Dermis microvascular lymphatic vessel endothelial cell (primary cell): ENCODE measurements at regions not wholly inside any gene's neighbourhood (a gene's known extent, or its start where the extent isn't known, plus 50 kb on each side); places are given as distances from the start of the nearest gene placed in this dataset.

Experiments used
- DNase-seq, 2 donors: peaks; one replicate each; pipeline versions ENCODE4 v3.0.0 to v3.0.0-alpha.2; 2010; ENCODE audit warnings: low read depth in 2 of 2

DNA sequence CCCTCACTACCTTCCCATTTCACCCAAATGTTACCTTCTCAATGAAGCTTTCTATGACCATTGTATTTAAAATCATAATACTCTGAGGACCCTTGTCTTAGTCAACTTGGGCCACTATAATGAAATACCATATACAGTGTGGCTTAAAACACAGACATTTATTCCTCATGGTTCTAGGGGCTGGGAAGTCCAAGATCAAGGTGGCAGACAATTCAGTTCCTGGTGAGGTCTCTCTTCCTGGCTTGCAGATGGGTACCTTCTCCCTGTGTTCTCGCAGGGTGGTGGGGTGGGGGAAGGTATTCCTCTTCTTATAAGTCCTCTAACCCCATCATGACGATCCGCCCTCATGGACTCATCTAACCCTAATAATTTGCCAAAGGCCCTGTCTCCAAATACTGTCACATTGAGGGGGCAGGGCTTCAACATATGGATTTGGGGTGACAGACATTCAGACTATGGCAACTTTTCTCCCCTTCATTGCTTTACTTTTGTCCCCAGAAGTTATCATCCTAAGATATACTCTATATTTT, 163.7 kb upstream of the PWP1 start:
- no peak for DNase-seq

DNA sequence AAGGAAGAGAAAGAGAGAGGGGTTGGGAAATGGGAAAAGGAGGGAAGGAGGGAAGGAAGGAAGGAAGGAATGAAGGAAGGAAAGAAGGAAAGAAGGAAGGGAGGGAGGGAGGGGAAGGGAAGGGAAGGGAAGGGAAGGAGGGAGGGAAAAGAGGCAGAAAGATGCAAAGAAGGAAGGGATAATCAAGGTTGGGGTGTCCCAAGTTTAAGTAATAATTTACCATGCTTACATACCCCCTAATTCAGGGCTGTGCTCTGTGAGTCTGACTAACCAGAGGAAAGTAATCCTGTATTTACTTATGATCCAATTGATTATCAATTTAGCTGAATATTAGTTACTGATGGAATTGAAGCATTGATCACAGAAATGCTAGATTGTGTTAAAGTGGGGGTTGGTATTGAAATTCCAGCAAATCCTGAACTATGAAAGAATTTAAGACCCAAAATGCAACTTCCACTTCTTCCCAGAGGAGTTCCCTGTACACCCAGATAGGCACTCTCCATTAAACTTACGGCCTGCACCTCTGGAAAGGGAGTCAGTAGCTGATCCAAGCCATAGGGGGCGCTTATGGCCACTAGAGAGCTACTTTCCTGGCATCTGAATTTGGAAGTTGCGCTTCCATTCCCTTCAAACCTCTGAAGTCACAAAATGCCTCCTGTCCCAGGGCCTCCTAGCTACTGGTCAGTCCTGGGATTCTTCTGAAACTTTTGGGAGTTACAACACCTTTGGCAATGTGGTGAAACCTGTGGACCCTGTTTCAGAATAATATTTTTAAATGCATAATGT, 162.7 kb upstream of the PWP1 start:
- no peak for DNase-seq

DNA sequence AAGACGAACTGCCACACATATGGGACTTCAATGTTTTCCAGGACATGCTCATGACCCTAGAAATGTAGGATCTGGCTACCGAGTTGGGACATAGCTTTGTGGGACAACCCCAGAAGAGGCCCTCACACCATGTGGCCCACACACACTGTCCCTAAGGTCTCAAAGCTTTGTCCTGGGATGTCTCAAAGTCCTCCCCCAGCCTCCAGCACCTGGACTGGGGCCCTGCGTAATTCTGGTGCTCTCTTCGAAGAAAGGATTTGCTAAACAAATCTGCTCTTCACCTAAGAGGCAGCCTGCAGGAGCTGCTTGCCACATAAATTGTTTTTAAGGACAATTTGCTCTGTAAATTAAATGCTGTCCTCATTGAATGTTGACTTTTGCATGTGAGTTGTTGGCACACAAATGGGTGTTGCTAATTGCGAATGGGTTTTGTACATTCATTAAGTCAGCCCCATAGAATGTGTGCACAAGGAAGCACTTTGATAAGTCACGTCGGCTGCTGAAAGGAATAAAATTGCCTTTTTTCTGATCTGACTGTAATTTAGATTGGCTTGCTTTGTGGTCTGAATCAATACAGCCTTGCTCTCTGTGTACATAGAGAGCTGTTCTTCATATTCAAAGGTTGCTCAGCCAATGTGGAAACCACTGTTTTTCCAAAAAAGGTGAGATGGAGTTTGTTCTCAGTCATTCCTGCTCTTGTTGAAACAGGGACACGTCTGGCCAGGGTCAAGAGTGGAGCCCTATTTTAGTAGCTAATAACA, 161.6 kb upstream of the PWP1 start:
- no peak for DNase-seq

DNA sequence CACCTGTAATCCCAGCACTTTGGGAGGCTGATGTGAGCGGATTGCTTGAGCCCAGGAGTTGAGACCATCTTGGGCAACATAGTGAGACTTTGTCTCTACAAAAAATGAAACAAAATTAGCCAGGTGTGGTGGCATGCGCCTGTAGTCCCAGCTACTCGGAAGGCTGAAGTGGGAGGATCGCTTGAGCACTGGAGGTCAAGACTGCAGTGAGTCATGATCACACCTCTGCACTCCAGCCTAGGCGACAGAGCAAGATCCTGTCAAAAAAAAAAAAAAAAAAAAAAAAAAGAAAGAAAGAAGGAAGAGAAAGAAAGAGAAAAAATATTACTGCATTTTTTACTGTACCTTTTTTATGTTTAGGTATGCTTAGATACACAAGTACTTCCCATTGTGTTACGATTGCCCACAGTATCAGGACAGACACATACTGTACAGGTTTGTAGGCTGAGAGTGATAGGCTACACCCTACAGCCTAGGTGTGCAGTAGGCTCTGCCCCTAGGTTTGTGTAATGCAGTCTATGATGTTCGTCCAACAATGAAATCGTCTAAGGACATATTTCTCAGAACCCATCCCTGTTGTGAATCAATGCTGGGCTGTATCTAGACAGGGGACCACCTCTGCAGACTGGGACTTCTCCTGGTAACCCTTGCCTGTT, 160.4 kb upstream of the PWP1 start:
- no peak for DNase-seq

DNA sequence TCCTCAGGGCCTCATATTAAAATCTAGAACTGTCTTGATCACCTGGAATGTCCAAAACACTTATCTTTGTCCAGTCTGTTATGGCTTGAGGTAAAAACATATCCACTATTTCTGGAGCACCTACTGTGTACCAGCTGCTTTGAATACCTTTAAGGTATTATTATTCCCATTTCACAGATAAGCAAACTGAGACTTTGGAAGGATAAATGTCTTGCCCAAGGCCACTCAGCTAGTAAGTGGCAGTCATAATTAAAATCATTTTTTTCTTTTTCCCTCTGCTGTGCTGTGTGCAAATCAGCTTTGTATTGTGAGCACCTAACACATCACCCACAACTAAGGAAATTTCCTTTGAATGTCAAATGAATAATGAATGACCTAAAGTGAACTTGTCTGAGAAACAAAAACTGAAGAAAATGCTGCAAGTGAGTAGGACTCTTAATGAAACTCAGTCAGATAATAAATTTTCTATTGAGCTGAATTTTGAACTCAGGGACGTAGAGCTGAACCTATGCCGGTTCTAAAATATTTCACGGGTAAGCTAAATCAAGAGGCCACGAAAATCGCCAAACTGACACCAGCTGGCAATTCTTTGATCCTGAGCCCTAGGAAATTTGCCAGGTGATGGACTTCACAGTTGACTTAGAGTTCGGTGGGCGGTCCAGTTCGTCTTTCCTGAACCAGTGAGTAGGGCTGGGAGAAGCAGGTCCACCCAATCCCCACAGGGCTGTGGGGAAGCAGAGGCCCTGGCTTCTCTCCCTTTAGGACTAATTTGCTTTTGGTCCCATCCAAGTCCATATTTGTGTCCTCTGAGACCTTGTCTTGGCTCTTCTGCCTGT, 159.7 kb upstream of the PWP1 start:
- no peak for DNase-seq

DNA sequence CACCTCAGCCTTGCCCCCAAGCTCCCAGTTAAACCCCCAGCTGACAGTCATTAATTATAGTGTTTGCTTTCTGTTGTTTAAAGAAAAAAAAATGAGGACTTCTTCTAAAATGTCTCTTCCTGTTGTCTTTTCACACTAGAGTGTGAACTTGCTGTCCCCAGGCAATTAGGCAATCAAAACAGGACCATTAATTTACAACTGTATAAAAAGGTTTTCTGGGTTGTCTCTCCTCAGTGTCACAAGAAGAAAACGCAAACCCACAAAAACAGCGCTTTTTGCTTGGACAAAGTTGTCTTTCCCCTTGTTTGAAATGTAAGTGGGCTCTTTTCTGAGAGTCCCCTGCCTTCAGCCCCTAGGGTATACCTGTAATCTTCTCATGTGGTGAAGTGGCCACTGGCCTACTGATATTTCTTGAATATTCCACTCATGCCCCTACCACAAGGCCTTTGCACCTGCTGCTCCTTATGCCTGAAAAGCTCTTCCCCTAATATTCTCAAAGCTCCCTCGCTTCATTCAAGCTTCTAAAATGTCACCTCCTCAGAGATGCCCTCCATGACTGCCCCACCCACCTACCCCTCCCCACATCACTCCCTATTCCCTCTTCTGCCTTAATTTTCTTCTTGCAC, 158.9 kb upstream of the PWP1 start:
- DNase-seq: no peak

DNA sequence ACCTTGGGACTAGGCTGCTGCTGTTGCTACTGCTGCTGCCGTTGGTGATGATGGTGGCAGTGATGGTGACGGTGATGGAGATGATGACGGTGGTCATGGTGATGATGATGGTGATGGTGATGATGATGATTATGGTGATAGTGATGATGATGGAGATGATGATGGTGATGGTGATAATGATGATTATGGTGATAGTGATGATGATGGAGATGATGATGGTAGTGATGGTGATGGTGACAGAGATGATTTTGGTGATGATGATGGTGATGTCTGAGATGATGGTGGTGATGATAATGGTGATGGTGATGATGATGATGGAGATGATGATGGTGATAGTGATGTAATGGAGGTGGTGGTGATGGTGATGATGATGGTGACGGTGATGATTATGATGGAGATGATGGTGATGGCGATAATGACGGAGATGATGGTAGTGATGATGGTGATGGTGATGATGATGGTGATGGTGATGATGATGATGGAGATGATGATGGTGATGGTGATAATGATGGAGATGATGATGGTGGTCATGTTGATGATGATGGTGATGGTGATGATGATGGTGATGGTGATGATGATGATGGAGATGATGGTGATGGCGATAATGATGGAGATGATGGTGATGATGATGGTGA, 156.8 kb upstream of the PWP1 start:
- DNase-seq: no peak

DNA sequence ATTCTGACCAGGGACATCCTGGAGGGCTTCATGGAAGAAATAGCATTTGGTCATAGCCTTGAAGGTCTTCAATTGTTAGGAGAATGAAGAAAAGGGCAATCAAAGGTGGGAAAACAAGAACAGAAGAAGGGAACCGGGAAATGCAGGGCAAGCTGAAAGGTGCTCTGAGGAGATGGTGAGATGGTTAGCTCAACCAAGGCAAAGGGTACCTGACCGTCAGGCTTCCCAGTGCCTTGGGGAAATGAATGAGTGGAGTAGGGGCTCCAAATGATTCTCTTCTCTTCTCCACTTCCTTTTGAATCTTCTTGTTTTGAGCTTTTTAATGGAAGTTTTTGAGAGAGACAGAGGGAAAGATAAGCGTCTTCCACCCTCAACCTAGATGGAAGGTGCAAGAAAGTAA, 155.6 kb upstream of the PWP1 start:
- no peak for DNase-seq

DNA sequence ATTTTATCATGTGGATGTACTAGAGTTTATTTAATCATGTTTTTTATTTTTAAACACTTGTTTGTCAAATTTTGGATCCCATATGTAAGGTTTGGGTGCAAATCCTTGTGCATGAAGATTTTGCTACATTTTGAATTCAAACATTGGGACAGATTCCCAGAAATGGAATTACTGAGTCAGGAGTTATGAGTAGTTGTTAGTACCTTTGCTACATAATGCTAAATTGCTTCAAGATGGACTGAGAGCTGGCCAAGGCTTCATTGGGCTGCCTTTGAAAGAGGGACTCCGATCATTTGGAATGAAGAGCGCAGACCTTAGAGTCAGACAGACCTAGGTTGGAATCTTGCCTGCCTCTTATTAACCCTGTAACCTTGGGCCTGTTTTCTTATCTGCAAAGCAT, 154.9 kb upstream of the PWP1 start:
- no peak for DNase-seq

DNA sequence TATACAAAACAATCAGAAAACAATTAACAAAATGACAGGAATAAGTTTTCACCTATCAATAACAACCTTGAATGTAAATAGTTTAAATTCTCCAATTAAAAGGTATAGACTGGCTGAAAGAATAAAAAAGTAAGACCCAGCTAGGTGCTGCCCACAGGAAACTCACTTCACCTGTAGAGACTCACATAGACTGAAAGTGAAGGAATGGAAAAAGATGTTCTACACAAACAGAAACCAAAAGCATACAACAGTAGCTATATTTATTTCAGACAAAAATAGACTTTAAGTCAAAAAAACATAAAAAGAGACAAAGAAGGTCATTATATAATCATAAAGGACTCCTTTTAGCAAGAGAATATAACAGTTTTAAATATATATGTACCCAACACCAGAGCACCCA, 152.4 kb upstream of the PWP1 start:
- DNase-seq: no peak

DNA sequence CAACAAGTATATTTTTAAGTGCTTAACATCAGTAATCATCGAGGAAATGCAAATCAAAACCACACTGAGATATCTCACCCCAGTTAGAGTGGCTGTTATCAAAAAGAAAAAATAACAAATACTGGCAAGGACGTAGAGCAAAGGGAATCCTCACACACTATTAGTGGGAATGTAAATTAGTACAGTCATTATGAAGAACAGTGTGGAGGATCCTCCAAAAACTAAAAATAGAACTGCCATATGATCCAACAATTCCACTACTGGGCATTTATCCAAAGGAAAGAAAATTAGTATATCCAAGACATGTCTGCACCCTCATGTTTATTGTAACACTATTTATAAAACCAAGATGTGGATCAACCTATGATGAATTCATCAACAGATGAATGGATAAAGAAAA, 149.0 kb upstream of the PWP1 start:
- DNase-seq: no peak

DNA sequence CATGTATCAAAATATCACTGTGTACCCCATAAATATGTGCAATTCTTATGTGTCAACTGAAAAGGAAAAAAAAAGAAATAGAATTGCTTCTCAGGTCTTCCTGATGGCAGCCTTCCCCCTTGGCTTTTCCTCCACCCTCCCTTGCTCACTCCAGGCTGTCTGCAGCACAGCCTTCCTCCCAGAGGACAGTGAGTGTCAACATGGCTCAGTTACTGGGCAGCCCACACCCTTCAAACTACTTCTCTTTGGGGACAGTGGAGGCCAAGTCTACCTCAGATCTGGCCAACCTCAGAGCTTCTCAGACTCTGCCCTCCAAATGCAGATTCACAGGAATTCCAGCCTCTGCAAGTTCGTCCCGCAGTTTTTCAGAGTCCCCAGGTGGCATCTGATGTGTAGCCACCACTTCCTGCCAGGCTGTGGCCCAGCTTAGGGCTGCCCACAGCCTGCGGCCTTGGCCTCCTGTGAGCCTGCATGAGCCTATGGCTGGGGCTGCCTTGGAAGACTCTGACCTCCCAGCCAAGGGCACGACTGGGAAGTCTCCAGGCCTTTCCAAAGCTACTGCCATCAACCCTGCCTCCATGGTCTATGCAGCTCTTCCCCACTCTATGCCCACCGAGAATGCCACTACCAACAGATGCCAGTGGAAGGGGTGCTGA, 148.0 kb upstream of the PWP1 start:
- no peak for DNase-seq

DNA sequence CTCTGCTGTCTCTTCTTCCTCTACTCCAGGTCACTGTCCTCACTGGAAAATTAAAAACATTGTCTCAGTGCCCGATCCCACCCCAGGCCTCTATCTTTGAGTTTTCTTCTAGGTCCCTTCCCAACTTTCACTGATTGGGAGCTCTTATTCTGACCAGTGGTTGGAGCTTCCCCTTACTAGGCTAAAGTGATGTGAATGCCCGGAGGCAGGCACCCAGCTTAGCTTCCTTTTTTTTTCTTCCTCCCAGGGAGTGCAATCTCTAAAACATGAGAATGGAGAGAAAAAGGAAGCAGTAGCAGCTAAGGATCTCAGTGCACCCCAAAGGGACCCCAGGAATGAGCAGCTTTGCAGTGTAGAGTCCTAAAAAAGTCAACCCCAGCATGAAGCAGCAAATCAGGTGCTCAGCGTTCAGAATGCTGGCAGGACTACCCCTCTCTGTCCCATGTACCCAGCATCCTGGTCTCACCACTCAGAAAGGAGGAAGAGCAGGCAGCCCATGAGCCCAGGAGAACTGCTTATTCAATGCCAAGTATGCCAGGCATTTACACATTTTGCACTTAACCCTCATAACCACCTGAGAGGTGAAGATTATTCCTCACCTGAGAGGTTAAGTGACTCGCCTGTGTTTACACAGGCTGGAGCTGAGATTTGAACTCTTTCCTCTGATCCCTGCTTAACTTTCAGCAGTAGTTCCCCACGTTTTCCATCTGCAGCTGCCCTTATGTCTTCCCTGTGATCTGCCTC, 146.2 kb upstream of the PWP1 start:
- DNase-seq: no peak

DNA sequence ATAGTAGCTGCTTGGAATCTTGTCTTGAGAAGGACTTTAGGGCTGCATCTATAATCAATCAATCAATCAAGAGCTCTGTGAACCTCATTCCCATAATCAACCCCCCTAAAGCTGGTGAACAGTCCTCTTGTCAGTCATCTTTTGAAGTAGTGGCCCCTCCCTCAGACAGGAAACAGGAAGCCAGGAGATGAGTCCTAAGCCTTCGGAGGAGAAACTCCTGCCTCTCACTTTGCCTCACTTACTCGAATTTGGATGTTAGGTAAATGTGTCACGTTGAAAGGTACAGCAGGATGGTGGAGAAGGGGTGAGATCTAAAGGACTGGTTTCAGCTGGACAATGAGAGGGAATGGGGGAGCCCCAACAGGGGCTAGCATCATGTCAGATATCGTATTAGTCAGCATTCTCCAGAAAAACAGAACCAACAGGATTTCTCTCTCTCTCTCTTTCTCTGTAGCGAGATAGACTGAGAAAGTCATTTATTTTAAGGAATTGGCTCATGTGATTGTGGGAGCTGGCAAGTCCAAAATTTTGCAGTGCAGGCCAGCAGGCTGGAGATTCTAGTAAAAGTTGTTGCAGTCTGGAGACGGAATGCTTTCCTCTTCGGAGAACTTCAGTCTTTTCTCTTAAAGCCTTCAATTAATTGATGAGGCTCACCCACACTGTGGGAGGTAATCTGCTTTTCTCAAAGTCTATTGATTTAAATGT, 144.4 kb upstream of the PWP1 start:
- no peak for DNase-seq

DNA sequence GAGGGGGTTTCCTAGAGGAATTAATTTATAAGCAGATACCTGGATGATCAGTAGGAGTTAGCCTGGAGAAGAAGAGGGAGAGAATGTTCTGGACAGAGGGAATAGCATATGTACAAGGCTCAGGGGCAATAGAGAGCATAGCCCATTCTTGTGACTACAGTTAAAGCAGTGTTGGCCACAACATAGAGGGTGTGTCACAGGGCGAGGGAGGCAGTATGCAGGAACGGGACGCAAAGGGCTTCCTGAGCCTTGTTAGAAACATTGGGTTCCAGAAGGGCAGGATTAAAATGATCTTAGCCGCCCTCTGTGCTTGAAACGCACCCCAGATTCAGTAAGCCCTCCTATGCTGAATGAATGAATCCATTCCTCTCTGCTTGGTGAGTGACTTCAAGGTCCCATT, 142.2 kb upstream of the PWP1 start:
- no peak for DNase-seq

DNA sequence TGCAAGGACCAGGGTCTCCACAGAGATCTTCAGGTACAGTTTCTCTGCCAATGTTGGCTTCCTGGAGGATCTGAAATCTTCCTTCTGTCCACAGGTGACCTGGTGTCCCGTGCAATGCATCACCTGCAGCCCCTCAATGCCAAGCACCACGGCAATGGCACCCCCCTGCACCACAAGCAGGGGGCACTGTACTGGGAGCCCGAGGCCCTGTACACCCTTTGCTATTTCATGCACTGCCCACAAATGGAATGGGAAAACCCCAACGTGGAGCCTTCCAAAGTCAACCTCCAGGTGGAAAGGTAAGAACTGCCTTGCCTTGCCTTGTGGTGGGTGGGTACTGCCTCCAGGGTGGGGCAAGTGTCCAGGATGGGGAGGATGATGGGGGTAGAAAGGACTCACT, 141.8 kb upstream of the PWP1 start:
- no peak for DNase-seq

DNA sequence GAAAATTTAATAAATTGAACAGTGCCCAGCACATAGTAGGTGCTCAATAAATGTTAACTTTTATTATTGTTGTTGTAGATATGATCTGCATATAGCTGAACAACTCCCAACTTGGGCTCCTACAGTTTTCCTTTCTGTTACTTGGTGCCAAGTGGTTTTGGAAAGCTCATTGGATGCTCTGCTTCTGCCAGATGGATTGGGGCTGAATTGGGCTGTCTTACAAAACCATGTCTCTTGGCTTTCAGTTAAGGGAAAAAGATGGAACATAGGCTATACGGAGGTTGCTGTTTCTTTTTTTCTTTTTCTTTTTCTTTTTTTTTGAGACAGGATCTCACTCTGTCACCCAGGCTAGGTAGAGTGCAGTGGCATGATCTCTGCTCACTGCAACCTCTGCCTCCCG, 140.7 kb upstream of the PWP1 start:
- DNase-seq: no peak

DNA sequence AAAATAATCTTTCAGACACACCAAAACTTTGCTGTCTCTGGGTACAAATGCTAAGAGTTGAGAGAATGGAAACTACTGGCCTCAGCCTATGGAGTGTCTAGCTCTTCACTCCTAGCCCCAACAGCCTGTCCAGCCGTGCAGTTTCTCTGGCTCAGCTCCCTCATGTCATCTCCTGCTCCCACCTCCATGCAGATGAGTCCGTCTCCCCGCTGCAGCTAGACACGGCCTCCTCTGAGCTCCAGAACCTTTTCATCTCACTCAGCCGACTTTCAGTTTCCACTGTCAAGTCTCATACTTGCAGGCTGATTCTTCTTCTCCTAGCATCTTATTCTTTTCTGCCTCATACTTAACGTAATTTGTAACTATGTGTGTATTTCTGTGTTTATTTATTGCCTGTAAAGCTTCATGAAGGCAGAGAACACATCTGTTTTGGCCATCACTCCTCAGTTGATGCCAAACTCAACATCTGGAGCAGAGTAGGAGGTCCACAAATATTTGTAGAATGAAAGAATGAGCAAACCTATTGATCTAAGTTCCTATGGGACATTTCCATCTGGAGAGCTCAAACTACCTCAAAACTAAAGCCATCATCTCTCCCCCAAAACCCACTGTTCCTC, 139.8 kb upstream of the PWP1 start:
- DNase-seq: no peak
